SK-N-SH (cell line): ENCODE measurements at regions not wholly inside any gene's neighbourhood (a gene's known extent, or its start where the extent isn't known, plus 50 kb on each side); places are given as distances from the start of the nearest gene placed in this dataset.

Experiments
- CTCF ChIP-seq: fragments of 200-600 bp; sonication (generic); IDR thresholded peaks from 2 replicates; pipeline ENCODE4 v1.6.1; 2017; ENCODE audit warnings: antibody characterized with exemption, mild to moderate bottlenecking, moderate library complexity
- FOXJ3 ChIP-seq: sonication (generic); formaldehyde crosslinking; IDR thresholded peaks from 2 replicates; pipeline ENCODE4 v1.5.1; 2020; ENCODE audit warnings: mild to moderate bottlenecking, missing genetic modification reagents
- IRF3 ChIP-seq: fragments of 150-350 bp; IDR thresholded peaks from 2 replicates; pipeline ENCODE4 v1.6.1; 2016; ENCODE audit warnings: mild to moderate bottlenecking, low read depth, low read length
- POLR2AphosphoS5 ChIP-seq: IDR thresholded peaks from 2 replicates; pipeline ENCODE4 v1.6.1; 2012; ENCODE audit warnings: low read depth, low read length
- RXRA ChIP-seq: IDR thresholded peaks from 2 replicates; pipeline ENCODE4 v1.4.0; 2012; ENCODE audit warnings: low read depth, mild to moderate bottlenecking, borderline replicate concordance
- USF2 ChIP-seq: fragments of 150-350 bp; IDR thresholded peaks from 2 replicates; pipeline ENCODE4 v1.6.1; 2017; ENCODE audit warnings: antibody characterized with exemption, low read length, low read depth, borderline replicate concordance
- ZBTB33 ChIP-seq: IDR thresholded peaks from 2 replicates; pipeline ENCODE4 v1.4.0; 2012; ENCODE audit warnings: low read depth, borderline replicate concordance

- TF ChIP-seq IRF3 (no peak), POLR2AphosphoS5 (no peak), CTCF (no peak), USF2 (no peak), ZBTB33 (no peak), FOXJ3 (CRISPR knock-in tag) (no peak), RXRA (no peak)
Measured at GRCh38 chr9:17862629-17863028, 283.8 kb downstream of the SH3GL2 start.
